ENCODE measurements at regions not wholly inside any gene's neighbourhood (a gene's known extent, or its start where the extent isn't known, plus 50 kb on each side); places are given as distances from the start of the nearest gene placed in this dataset.
"Not testable (repeated sequence)": the region's sequence is repeated elsewhere in the genome, so short reads cannot be mapped to it uniquely, and the experiment has no call there.

DNA sequence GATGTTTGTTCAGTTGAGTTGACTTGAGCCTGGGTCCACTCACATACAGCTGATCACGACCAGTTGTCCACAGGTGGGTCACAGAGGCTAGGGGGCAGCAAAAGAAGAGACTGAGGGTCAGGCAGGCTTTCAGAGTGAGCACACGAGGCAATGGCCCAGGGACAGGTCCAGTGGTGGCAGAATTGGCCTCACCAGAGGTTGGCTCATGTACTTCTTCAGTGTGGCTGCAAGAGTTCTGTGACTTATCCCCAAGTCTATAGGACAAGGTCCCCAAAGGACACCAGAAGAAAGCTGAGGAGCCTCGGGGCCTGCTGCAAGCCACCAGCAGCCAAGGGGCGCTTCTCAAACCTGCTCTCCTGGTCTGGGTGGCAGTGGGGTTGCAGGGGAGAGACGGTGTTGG, 219.8 kb downstream of the TFCP2L1 start:
- TF ChIP-seq EP300 (IDR thresholded peaks at IDR 0.05) (no peak), POLR2A (IDR thresholded peaks at IDR 0.05) (no peak)
- TF ChIP-seq, protein P1, sequence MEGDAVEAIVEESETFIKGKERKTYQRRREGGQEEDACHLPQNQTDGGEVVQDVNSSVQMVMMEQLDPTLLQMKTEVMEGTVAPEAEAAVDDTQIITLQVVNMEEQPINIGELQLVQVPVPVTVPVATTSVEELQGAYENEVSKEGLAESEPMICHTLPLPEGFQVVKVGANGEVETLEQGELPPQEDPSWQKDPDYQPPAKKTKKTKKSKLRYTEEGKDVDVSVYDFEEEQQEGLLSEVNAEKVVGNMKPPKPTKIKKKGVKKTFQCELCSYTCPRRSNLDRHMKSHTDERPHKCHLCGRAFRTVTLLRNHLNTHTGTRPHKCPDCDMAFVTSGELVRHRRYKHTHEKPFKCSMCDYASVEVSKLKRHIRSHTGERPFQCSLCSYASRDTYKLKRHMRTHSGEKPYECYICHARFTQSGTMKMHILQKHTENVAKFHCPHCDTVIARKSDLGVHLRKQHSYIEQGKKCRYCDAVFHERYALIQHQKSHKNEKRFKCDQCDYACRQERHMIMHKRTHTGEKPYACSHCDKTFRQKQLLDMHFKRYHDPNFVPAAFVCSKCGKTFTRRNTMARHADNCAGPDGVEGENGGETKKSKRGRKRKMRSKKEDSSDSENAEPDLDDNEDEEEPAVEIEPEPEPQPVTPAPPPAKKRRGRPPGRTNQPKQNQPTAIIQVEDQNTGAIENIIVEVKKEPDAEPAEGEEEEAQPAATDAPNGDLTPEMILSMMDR (IDR thresholded peaks at IDR 0.05), result no peak
- H3K36me3 ChIP-seq, result no peaks in the 10 kb centered on the region
- no peaks in the 10 kb centered on the region for H3K4me1 ChIP-seq
- WGBS, 2 donors, result 81 to 89% methylated on average over 5 of the region's 5 CpGs
- H3K27me3 ChIP-seq, result no peaks in the 10 kb centered on the region
- H3K27ac ChIP-seq, result no peak overlapping the region
- no peak overlapping the region for H3K4me3 ChIP-seq
- no peak for DNase-seq (ENCODE audit: low spot score in 2 of 2)
- H3K9me3 ChIP-seq, result no peaks in the 10 kb centered on the region

DNA sequence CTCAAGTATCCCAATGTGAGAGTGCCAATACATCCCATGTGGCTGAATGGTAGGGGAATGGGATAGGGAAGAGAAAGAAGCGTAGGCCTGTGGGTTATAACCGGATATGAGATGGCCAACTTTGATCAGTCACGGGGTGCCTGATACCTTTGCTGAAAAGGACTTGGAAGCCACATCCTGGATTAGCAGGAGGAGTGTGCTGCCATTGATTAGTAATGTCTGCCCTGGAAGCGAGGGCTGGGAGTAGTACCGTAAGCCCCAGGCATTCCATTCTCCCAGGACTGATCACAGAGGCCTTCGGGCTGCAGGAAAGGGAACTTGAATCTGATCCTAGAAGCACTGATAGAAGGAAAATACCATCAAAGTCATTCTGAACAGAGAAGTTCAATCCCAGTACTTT, 218.5 kb downstream of the TFCP2L1 start:
- TF ChIP-seq, protein P1 (IDR thresholded peaks at IDR 0.05), result no peak
- TF ChIP-seq EP300 (IDR thresholded peaks at IDR 0.05) (no peak), POLR2A (IDR thresholded peaks at IDR 0.05) (no peak)
- no peak overlapping the region for H3K27ac ChIP-seq
- no peak overlapping the region for H3K4me3 ChIP-seq
- WGBS, 2 donors, result 83 to 87% methylated on average over 6 of the region's 6 CpGs
- no peaks in the 10 kb centered on the region for H3K9me3 ChIP-seq
- H3K4me1 ChIP-seq, result peaks cover 0 to 6% (median 0%) of the 10 kb centered on the region in 4 donors
- H3K27me3 ChIP-seq, result no peaks in the 10 kb centered on the region
- DNase-seq (ENCODE audit: low spot score in 2 of 2), result no peak
- H3K36me3 ChIP-seq, result no peaks in the 10 kb centered on the region

DNA sequence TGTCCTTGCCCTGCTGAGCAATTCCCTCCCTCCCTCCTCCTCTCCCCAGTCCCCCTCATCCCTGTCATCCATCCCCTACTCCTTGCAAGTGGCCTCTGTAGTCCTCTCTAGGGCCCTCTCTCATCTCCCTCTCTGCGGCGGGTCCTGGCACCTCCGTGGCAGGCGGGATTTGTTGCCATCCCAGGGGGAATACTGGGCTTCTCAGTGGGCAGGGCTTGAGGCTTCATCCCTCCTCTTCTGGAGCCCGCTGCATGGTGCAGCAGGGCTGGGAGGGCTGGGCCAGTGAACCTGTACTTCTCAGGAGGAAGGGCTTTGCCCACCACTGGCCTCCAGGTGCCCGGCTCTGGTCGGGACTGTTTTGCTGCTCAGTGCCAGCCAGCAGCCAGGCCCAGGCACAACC, 216.2 kb downstream of the TFCP2L1 start:
- WGBS, 2 donors, result 69 to 84% methylated on average over 5 to 7 of the region's 7 CpGs
- Histone ChIP-seq H3K36me3 (no peaks in the 10 kb centered on the region), H3K27ac (no peak overlapping the region), H3K4me1 (peaks cover 0 to 6% (median 0%) of the 10 kb centered on the region in 4 donors), H3K4me3 (no peak overlapping the region), H3K9me3 (no peaks in the 10 kb centered on the region), H3K27me3 (peaks cover 0 to 2% of the 10 kb centered on the region in 2 donors)
- TF ChIP-seq, protein P1 (IDR thresholded peaks at IDR 0.05), result no peak
- TF ChIP-seq EP300 (IDR thresholded peaks at IDR 0.05) (no peak), POLR2A (IDR thresholded peaks at IDR 0.05) (no peak)
- no peak for DNase-seq (ENCODE audit: low spot score in 2 of 2)

DNA sequence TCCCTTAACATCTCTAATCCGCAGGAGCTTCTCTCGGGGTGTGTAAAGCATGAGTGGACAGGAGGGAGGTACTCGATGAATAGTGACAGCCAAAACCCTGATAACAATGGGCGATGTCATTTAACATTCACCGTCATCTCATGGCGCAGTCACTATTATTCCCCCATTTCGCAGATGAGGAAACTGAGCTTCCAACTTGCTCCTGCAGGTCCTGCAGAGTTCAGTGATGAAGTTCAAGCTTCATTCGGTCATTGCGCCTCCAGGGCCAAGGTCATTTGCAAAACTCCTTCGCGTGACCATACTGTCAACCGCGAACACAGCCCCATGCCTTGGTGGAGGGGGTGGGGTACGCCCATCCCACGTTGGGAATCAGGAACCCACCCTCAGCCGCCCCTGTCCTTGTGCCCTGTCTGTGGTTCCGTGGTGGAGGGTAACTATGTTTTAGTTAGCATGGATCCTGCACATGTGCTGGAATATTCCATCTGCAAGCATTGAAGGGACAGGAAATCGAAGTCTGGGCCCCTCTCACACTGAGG, 215.5 kb downstream of the TFCP2L1 start:
- DNase-seq (ENCODE audit: low spot score in 2 of 2), result no peak
- Histone ChIP-seq H3K27ac (no peak overlapping the region), H3K4me1 (peaks cover 0 to 6% (median 0%) of the 10 kb centered on the region in 4 donors), H3K4me3 (no peak overlapping the region), H3K27me3 (peaks cover 0 to 8% of the 10 kb centered on the region in 2 donors), H3K9me3 (no peaks in the 10 kb centered on the region), H3K36me3 (no peaks in the 10 kb centered on the region)
- 80 to 92% methylated on average over 18 of the region's 18 CpGs for WGBS, 2 donors
- TF ChIP-seq, protein P1 (IDR thresholded peaks at IDR 0.05), result no peak

DNA sequence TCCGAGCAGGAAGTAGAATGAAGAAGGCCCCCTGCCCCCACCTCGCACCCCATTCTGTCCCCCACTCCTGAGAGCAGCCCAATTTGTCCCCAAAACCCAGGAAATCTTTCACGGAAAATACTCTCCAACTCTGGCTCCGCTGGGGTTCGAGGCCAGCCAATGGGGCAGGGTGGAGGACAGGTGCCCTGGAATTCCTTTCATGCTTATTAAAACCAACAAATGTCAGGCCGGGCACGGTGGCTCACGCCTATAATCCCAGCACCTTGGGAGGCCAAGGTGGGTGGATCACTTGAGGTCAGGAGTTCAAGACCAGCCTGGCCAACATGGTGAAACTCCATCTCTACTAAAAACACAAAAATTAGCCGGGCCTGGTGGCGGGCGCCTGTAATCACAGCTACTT, 214.9 kb downstream of the TFCP2L1 start:
- not testable (repeated sequence) for H3K4me1 ChIP-seq; H3K27ac ChIP-seq; DNase-seq (ENCODE audit: low spot score in 2 of 2); H3K9me3 ChIP-seq; H3K36me3 ChIP-seq; H3K4me3 ChIP-seq
- H3K27me3 ChIP-seq, result peaks cover 0 to 13% of the 10 kb centered on the region in 2 donors
- WGBS, 2 donors, result 89 to 93% methylated on average over 11 of the region's 11 CpGs

DNA sequence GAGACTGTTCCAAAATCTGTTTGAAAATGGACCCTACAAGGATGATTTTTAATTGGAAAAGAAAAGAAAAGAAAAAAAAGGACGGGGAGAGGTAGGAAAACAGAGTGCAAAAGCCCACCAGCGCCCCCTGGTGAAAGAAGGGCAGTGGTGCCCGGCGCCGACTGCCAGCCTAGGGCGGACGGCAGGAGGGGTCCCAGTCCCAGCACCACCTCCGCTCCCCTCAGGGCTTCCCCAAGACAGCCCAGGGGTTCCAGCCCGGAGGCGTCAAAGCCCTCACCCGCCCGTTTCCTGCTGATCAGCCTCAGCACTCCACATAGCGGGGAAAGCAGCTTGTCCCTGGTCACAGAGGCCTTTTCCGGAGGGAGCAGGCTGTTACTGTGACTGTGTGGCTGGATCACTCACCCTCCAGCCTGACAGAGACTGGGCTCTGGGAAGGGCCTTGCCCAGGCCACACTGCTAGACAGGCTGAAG, 213.9 kb downstream of the TFCP2L1 start:
- DNase-seq (ENCODE audit: low spot score in 2 of 2), result peak; percentile 60 to 76
- Histone ChIP-seq H3K27me3 (peaks cover 0 to 14% of the 10 kb centered on the region in 2 donors), H3K9me3 (no peaks in the 10 kb centered on the region), H3K36me3 (no peaks in the 10 kb centered on the region), H3K4me3 (no peak overlapping the region), H3K4me1 (peaks cover 0 to 16% (median 0%) of the 10 kb centered on the region in 4 donors), H3K27ac (no peak overlapping the region)
- 0 to 10% methylated on average over 13 to 14 of the region's 14 CpGs for WGBS, 2 donors
- TF ChIP-seq POLR2A (IDR thresholded peaks at IDR 0.05), result no peak
- TF ChIP-seq, protein P1 (IDR thresholded peaks at IDR 0.05), result peak; percentile 87 to 94 (median 94)
